DND-41 (cell line): ENCODE measurements at regions not wholly inside any gene's neighbourhood (a gene's known extent, or its start where the extent isn't known, plus 50 kb on each side); places are given as distances from the start of the nearest gene placed in this dataset.
A peak's percentile ranks its signal among the peaks of the same experiment; 100 is the strongest.

Source experiments
- ATAC-seq: fragments of 200-7000 bp; cut with Tn5 transposase; 3 replicates; pipeline ENCODE4 v1.9.1; 2021; ENCODE audit warnings: low read depth; ENCODE audit not compliant: insufficient read depth
- DNase-seq: peaks from one replicate; pipeline ENCODE4 v3.0.0-alpha.2; 2020
- H2AFZ ChIP-seq: 2 replicates; pipeline ENCODE4 v1.6.0; 2012; ENCODE audit warnings: low read depth, low read length
- H3K27ac ChIP-seq: 2 replicates; pipeline ENCODE4 v1.5.1; 2012; ENCODE audit warnings: low read length, inconsistent platforms
- H3K27me3 ChIP-seq: fragments of 200-600 bp; sonication (generic); 2 replicates; pipeline ENCODE4 v1.6.0; 2012; ENCODE audit warnings: low read length, mild to moderate bottlenecking, inconsistent platforms; ENCODE audit not compliant: insufficient read depth, poor library complexity
- H3K36me3 ChIP-seq: 2 replicates; pipeline ENCODE4 v1.5.1; 2012; ENCODE audit warnings: low read length, inconsistent platforms; ENCODE audit not compliant: insufficient read depth
- H3K4me1 ChIP-seq: 2 replicates; pipeline ENCODE4 v1.5.1; 2012; ENCODE audit warnings: mild to moderate bottlenecking, low read length; ENCODE audit not compliant: insufficient read depth
- H3K4me2 ChIP-seq: 2 replicates; pipeline ENCODE4 v1.6.0; 2012; ENCODE audit warnings: mild to moderate bottlenecking, moderate library complexity, low read length, inconsistent platforms; ENCODE audit not compliant: insufficient read depth
- H3K4me3 ChIP-seq, 2 experiments: fragments of 200-600 bp in 1 of 2; shearing (Covaris generic) in 1 of 2; 2 replicates each; pipeline ENCODE4 v1.5.1; 2012 to 2016; ENCODE audit warnings: inconsistent platforms in 2 of 2, low read length in 2 of 2, mild to moderate bottlenecking in 2 of 2, low read depth in 1 of 2, moderate library complexity in 1 of 2
- H3K79me2 ChIP-seq: 2 replicates; pipeline ENCODE4 v1.6.0; 2012; ENCODE audit warnings: low read length, inconsistent platforms; ENCODE audit not compliant: insufficient read depth
- H3K9ac ChIP-seq: 2 replicates; pipeline ENCODE4 v1.6.0; 2012; ENCODE audit warnings: low read depth, mild to moderate bottlenecking, inconsistent platforms, low read length, moderate library complexity
- H3K9me3 ChIP-seq: 2 replicates; pipeline ENCODE4 v1.5.1; 2012; ENCODE audit warnings: low read length, moderate library complexity, mild to moderate bottlenecking, inconsistent platforms; ENCODE audit not compliant: insufficient read depth, severe bottlenecking
- H4K20me1 ChIP-seq: 2 replicates; pipeline ENCODE4 v1.6.0; 2012; ENCODE audit warnings: low read length; ENCODE audit not compliant: insufficient read depth
- EZH2 ChIP-seq: IDR thresholded peaks from 3 replicates; pipeline ENCODE4 v1.6.1; 2012; ENCODE audit warnings: borderline replicate concordance, low read depth, mild to moderate bottlenecking, moderate library complexity, low read length, inconsistent platforms; ENCODE audit not compliant: severe bottlenecking
- TF ChIP-seq, protein P1 (sequence below): IDR thresholded peaks from 2 replicates; pipeline ENCODE4 v1.5.1; 2012; ENCODE audit warnings: borderline replicate concordance, low read length, moderate library complexity, mild to moderate bottlenecking; ENCODE audit not compliant: poor library complexity, severe bottlenecking; ENCODE audit errors: extremely low read depth

DNA sequence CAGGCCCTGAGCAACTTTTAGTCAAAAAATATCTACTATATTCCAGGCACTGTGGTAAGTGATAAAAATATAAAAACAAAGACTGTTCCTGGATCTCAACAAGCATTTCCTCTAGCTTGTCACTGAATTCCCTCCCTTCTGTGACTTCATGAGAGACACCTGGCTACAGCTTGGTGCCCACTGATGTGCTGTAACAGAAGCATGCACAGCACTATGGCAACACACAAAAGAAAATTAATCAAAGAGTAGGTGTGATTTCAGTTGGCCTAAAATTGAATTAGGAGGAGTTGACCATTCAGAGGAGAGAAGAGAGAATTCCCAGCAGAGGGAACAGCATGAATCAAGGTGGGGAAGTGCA is 158.9 kb upstream of the LPP start:
- Histone ChIP-seq H3K27me3 (no peaks in the 10 kb centered on the region), H3K27ac (peak overlapping the region; percentile 93), H2AFZ (peak overlapping the region; percentile 48), H3K9ac (peak overlapping the region; percentile 53), H4K20me1 (no peaks in the 10 kb centered on the region), H3K9me3 (no peaks in the 10 kb centered on the region), H3K4me2 (peak overlapping the region; percentile 33), H3K36me3 (no peaks in the 10 kb centered on the region), H3K4me3 (peak overlapping the region in 1 of 2 experiments; percentile 15; a peak in 1 of 4 replicates), H3K79me2 (no peaks in the 10 kb centered on the region), H3K4me1 (peaks cover 81% of the 10 kb centered on the region)
- no peak for TF ChIP-seq EZH2
- TF ChIP-seq, protein P1, sequence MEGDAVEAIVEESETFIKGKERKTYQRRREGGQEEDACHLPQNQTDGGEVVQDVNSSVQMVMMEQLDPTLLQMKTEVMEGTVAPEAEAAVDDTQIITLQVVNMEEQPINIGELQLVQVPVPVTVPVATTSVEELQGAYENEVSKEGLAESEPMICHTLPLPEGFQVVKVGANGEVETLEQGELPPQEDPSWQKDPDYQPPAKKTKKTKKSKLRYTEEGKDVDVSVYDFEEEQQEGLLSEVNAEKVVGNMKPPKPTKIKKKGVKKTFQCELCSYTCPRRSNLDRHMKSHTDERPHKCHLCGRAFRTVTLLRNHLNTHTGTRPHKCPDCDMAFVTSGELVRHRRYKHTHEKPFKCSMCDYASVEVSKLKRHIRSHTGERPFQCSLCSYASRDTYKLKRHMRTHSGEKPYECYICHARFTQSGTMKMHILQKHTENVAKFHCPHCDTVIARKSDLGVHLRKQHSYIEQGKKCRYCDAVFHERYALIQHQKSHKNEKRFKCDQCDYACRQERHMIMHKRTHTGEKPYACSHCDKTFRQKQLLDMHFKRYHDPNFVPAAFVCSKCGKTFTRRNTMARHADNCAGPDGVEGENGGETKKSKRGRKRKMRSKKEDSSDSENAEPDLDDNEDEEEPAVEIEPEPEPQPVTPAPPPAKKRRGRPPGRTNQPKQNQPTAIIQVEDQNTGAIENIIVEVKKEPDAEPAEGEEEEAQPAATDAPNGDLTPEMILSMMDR, result no peak
- DNase-seq (peak; percentile 54), ATAC-seq (peak; percentile 20; the same call in 1 of the 3 replicates)

DNA sequence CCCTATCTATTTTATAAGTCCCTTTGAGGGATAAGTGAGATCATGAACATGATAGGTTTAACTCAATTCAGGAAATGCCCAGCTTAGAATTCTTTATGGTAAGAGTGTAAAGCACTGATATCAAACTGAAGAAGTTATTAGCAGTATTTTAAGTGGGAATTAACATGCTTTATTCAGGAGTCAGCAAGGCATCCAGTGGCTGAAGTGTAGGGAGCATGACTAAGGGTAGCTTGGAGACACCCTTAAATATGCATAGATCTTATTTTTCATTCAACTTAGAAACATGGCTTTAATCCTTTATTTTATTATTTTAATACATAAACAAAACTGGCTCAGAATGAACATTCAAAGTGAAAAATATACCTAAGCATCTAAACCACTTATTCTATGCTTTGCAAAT is 158.3 kb upstream of the LPP start:
- Histone ChIP-seq H4K20me1 (no peaks in the 10 kb centered on the region), H3K27ac (peak overlapping the region; percentile 97), H3K27me3 (no peaks in the 10 kb centered on the region), H3K4me2 (0 out of 2 replicates have a peak overlapping the region, but pooled peaks have one; percentile 33), H3K4me1 (peaks cover 81% of the 10 kb centered on the region), H3K9ac (peak overlapping the region; percentile 9; the same call in 1 of the 2 replicates), H2AFZ (no peak overlapping the region), H3K9me3 (no peaks in the 10 kb centered on the region), H3K4me3 (no peak overlapping the region), H3K79me2 (no peaks in the 10 kb centered on the region), H3K36me3 (no peaks in the 10 kb centered on the region)
- TF ChIP-seq, protein P1, result no peak
- no peak for TF ChIP-seq EZH2
- no peak for DNase-seq
- ATAC-seq, result no peak

GRCh38 chr3:187996609-187997008 is 157.3 kb upstream of the LPP start:
- no peak for TF ChIP-seq EZH2
- TF ChIP-seq, protein P1, result no peak
- no peak for ATAC-seq
- peak overlapping the region; percentile 97 for H3K27ac ChIP-seq
- peaks cover 88% of the 10 kb centered on the region for H3K4me1 ChIP-seq
- H4K20me1 ChIP-seq, result no peaks in the 10 kb centered on the region
- DNase-seq, result no peak
- no peak overlapping the region for H3K4me2 ChIP-seq
- H3K9ac ChIP-seq, result no peak overlapping the region
- no peaks in the 10 kb centered on the region for H3K36me3 ChIP-seq
- H3K9me3 ChIP-seq, result no peaks in the 10 kb centered on the region
- H3K4me3 ChIP-seq, result no peak overlapping the region
- no peaks in the 10 kb centered on the region for H3K79me2 ChIP-seq
- H2AFZ ChIP-seq, result 0 out of 2 replicates have a peak overlapping the region, but pooled peaks have one; percentile 3
- H3K27me3 ChIP-seq, result no peaks in the 10 kb centered on the region

GRCh38 chr3:187997490-187997889 is 156.5 kb upstream of the LPP start:
- H3K4me2 ChIP-seq, result no peak overlapping the region
- ATAC-seq (no peak), DNase-seq (no peak)
- TF ChIP-seq, protein P1, result no peak
- no peak for TF ChIP-seq EZH2
- H2AFZ ChIP-seq, result no peak overlapping the region
- no peaks in the 10 kb centered on the region for H4K20me1 ChIP-seq
- no peaks in the 10 kb centered on the region for H3K9me3 ChIP-seq
- H3K4me3 ChIP-seq, result no peak overlapping the region
- H3K4me1 ChIP-seq, result peaks cover 95% of the 10 kb centered on the region
- peak overlapping the region; percentile 97 for H3K27ac ChIP-seq
- H3K27me3 ChIP-seq, result no peaks in the 10 kb centered on the region
- no peak overlapping the region for H3K9ac ChIP-seq
- H3K79me2 ChIP-seq, result no peaks in the 10 kb centered on the region
- H3K36me3 ChIP-seq, result no peaks in the 10 kb centered on the region
